Neural cell (in vitro differentiated cells): ENCODE measurements at regions not wholly inside any gene's neighbourhood (a gene's known extent, or its start where the extent isn't known, plus 50 kb on each side); places are given as distances from the start of the nearest gene placed in this dataset.

ENCODE experiments used
- H2AFZ ChIP-seq: fragments of 200-600, 300-800 bp; sonication (generic), shearing (Covaris generic); 2 replicates; pipeline ENCODE4 v1.6.0; 2014; ENCODE audit warnings: low read depth, mild to moderate bottlenecking, antibody characterized with exemption, low read length, moderate library complexity
- H3F3A ChIP-seq: fragments of 200-600 bp; shearing (Covaris generic); 2 replicates; pipeline ENCODE4 v1.6.1; 2016; ENCODE audit warnings: mild to moderate bottlenecking, moderate library complexity, mixed read lengths, antibody characterized with exemption, low read length; ENCODE audit not compliant: insufficient read depth, poor library complexity, severe bottlenecking
- H3K27ac ChIP-seq: fragments of 200-600, 300-800 bp; sonication (generic), shearing (Covaris generic); 2 replicates; pipeline ENCODE4 v1.5.1; 2014; ENCODE audit warnings: mild to moderate bottlenecking, low read length, moderate library complexity
- H3K27me3 ChIP-seq: fragments of 300-800, 200-600 bp; sonication (generic), shearing (Covaris generic); 2 replicates; pipeline ENCODE4 v1.6.0; 2014; ENCODE audit warnings: mild to moderate bottlenecking, low read depth, low read length, moderate library complexity; ENCODE audit not compliant: insufficient read depth
- H3K36me3 ChIP-seq: fragments of 300-800, 200-600 bp; sonication (generic), shearing (Covaris generic); 2 replicates; pipeline ENCODE4 v1.5.1; 2014; ENCODE audit warnings: mild to moderate bottlenecking, antibody characterized with exemption, low read length, moderate library complexity; ENCODE audit not compliant: insufficient read depth
- H3K4me2 ChIP-seq: fragments of 300-800, 200-600 bp; sonication (generic), shearing (Covaris generic); 2 replicates; pipeline ENCODE4 v1.6.0; 2014; ENCODE audit warnings: mild to moderate bottlenecking, low read length
- H3K4me3 ChIP-seq: fragments of 300-800, 200-600 bp; sonication (generic), shearing (Covaris generic); 2 replicates; pipeline ENCODE4 v1.5.1; 2014; ENCODE audit warnings: mild to moderate bottlenecking, low read length, moderate library complexity
- H3K79me2 ChIP-seq: fragments of 200-600 bp; shearing (Covaris generic); replicated peaks from 2 replicates; pipeline ENCODE4 v1.6.0; 2014; ENCODE audit warnings: mild to moderate bottlenecking, low read length, moderate library complexity; ENCODE audit not compliant: insufficient read depth
- H3K9ac ChIP-seq: fragments of 300-800, 200-600 bp; sonication (generic), shearing (Covaris generic); 2 replicates; pipeline ENCODE4 v1.6.1; 2016; ENCODE audit warnings: mild to moderate bottlenecking, low read length, mixed read lengths
- H3K9me2 ChIP-seq: fragments of 200-600 bp; shearing (Covaris generic); 2 replicates; pipeline ENCODE4 v1.6.1; 2016; ENCODE audit warnings: mild to moderate bottlenecking, low read length, mixed read lengths; ENCODE audit not compliant: insufficient read depth
- H3K9me3 ChIP-seq: fragments of 200-600, 300-800 bp; sonication (generic), shearing (Covaris generic); 2 replicates; pipeline ENCODE4 v1.6.1; 2016; ENCODE audit warnings: mild to moderate bottlenecking, mixed run types, low read length, moderate library complexity, mixed read lengths
- H4K20me1 ChIP-seq: fragments of 200-600 bp; shearing (Covaris generic); 2 replicates; pipeline ENCODE4 v1.6.1; 2016; ENCODE audit warnings: mild to moderate bottlenecking, mixed run types; ENCODE audit not compliant: insufficient read depth
- EP300 ChIP-seq: fragments of 450-650 bp; conservative IDR thresholded peaks from 2 replicates; pipeline ENCODE4 v1.6.1; 2014; ENCODE audit warnings: antibody characterized with exemption, mild to moderate bottlenecking, moderate library complexity; ENCODE audit not compliant: poor library complexity, severe bottlenecking
- EZH2 ChIP-seq: fragments of 200-600, 300-800 bp; shearing (Covaris generic), sonication (generic); IDR thresholded peaks from 2 replicates; pipeline ENCODE4 v1.6.1; 2014; ENCODE audit warnings: antibody characterized with exemption, low read length, borderline replicate concordance, mild to moderate bottlenecking; ENCODE audit not compliant: insufficient read depth, poor library complexity, severe bottlenecking
- MXI1 ChIP-seq: fragments of 450-650 bp; conservative IDR thresholded peaks from 2 replicates; pipeline ENCODE4 v1.6.1; 2014; ENCODE audit warnings: antibody characterized with exemption, mild to moderate bottlenecking; ENCODE audit not compliant: poor library complexity, severe bottlenecking
- POLR2AphosphoS5 ChIP-seq: IDR thresholded peaks from 2 replicates; pipeline ENCODE4 v1.6.1; 2012
- RAD21 ChIP-seq: fragments of 450-650 bp; conservative IDR thresholded peaks from 2 replicates; pipeline ENCODE4 v1.6.1; 2014; ENCODE audit warnings: antibody characterized with exemption, mild to moderate bottlenecking, moderate library complexity
- SMC3 ChIP-seq: fragments of 450-650 bp; conservative IDR thresholded peaks from 2 replicates; pipeline ENCODE4 v1.6.1; 2014; ENCODE audit warnings: antibody characterized with exemption, mild to moderate bottlenecking, moderate library complexity; ENCODE audit not compliant: poor library complexity
- TAF1 ChIP-seq: IDR thresholded peaks from 2 replicates; pipeline ENCODE4 v1.6.1; 2012; ENCODE audit warnings: low read depth
- TF ChIP-seq, protein P1 (sequence below): fragments of 450-650 bp; IDR thresholded peaks from 2 replicates; pipeline ENCODE4 v1.5.1; 2014; ENCODE audit warnings: antibody characterized with exemption, mild to moderate bottlenecking, moderate library complexity; ENCODE audit not compliant: poor library complexity, severe bottlenecking
- TF ChIP-seq, protein P2 (sequence below): IDR thresholded peaks from 2 replicates; pipeline ENCODE4 v1.6.1; 2012; ENCODE audit warnings: borderline replicate concordance

DNA sequence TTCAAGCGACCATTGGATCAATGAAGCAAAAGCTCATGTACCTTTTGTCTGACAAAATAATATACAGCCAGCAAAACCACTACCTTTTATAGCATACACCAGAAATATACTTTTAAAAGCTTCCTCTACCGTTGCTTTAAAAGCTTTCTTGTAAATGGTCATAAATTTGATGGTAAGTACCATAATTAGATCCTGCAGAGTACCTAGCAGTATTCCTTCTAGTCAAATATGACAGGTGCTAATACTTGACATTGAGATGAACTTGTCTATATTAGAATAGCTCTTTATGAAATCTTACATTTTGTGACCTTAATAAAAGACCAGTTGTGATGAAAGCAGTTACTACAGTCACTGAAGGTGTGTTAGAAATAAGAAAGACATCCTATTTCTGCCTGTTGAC, 340.5 kb upstream of the ANO3 start:
- no peaks in the 10 kb centered on the region for H3F3A ChIP-seq

DNA sequence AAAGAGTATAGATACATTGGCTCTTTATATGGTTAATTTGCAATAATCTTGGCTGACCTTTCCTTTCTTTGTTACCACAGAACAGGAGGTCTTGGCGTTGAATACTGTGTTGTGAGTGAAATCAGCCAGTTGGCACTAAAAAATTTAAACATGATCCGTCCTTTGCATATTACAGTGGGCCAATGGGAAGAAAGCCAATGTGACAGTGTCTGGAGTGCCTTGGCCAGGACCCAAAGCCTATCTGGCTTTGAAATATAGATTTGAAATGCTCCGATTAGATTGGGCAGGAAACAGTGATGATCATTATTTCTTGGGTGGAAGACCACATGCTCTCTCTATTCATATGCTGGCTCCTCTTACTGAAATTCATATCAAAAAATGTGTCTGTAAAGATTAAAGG, 339.6 kb upstream of the ANO3 start:
- no peak overlapping the region for H3K9ac ChIP-seq
- no peaks in the 10 kb centered on the region for H3F3A ChIP-seq
- H3K4me2 ChIP-seq, result no peak overlapping the region
- no peak overlapping the region for H2AFZ ChIP-seq
- TF ChIP-seq RAD21 (no peak), TAF1 (no peak), EP300 (no peak), EZH2 (no peak), SMC3 (no peak), MXI1 (no peak), POLR2AphosphoS5 (no peak)
- TF ChIP-seq, protein P1, sequence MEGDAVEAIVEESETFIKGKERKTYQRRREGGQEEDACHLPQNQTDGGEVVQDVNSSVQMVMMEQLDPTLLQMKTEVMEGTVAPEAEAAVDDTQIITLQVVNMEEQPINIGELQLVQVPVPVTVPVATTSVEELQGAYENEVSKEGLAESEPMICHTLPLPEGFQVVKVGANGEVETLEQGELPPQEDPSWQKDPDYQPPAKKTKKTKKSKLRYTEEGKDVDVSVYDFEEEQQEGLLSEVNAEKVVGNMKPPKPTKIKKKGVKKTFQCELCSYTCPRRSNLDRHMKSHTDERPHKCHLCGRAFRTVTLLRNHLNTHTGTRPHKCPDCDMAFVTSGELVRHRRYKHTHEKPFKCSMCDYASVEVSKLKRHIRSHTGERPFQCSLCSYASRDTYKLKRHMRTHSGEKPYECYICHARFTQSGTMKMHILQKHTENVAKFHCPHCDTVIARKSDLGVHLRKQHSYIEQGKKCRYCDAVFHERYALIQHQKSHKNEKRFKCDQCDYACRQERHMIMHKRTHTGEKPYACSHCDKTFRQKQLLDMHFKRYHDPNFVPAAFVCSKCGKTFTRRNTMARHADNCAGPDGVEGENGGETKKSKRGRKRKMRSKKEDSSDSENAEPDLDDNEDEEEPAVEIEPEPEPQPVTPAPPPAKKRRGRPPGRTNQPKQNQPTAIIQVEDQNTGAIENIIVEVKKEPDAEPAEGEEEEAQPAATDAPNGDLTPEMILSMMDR, result no peak
- TF ChIP-seq, protein P2, sequence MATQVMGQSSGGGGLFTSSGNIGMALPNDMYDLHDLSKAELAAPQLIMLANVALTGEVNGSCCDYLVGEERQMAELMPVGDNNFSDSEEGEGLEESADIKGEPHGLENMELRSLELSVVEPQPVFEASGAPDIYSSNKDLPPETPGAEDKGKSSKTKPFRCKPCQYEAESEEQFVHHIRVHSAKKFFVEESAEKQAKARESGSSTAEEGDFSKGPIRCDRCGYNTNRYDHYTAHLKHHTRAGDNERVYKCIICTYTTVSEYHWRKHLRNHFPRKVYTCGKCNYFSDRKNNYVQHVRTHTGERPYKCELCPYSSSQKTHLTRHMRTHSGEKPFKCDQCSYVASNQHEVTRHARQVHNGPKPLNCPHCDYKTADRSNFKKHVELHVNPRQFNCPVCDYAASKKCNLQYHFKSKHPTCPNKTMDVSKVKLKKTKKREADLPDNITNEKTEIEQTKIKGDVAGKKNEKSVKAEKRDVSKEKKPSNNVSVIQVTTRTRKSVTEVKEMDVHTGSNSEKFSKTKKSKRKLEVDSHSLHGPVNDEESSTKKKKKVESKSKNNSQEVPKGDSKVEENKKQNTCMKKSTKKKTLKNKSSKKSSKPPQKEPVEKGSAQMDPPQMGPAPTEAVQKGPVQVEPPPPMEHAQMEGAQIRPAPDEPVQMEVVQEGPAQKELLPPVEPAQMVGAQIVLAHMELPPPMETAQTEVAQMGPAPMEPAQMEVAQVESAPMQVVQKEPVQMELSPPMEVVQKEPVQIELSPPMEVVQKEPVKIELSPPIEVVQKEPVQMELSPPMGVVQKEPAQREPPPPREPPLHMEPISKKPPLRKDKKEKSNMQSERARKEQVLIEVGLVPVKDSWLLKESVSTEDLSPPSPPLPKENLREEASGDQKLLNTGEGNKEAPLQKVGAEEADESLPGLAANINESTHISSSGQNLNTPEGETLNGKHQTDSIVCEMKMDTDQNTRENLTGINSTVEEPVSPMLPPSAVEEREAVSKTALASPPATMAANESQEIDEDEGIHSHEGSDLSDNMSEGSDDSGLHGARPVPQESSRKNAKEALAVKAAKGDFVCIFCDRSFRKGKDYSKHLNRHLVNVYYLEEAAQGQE, result no peak
- no peaks in the 10 kb centered on the region for H3K79me2 ChIP-seq
- H3K36me3 ChIP-seq, result no peaks in the 10 kb centered on the region
- no peaks in the 10 kb centered on the region for H4K20me1 ChIP-seq
- no peaks in the 10 kb centered on the region for H3K9me3 ChIP-seq
- no peak overlapping the region for H3K4me3 ChIP-seq
- no peaks in the 10 kb centered on the region for H3K27me3 ChIP-seq
- peak overlapping the region; percentile 60 for H3K27ac ChIP-seq
- H3K9me2 ChIP-seq, result no peaks in the 10 kb centered on the region

More for the DNA sequence above, 340.5 kb upstream of the ANO3 start:
- no peak overlapping the region for H3K4me3 ChIP-seq
- H3K27ac ChIP-seq, result peak overlapping the region; percentile 60
- H2AFZ ChIP-seq, result no peak overlapping the region
- no peak overlapping the region for H3K9ac ChIP-seq
- TF ChIP-seq, protein P1, result no peak
- TF ChIP-seq EP300 (peak; percentile 87), POLR2AphosphoS5 (peak; percentile 60)
- TF ChIP-seq, protein P2, result peak; percentile 19
- H3K9me2 ChIP-seq, result no peaks in the 10 kb centered on the region
- H3K36me3 ChIP-seq, result no peaks in the 10 kb centered on the region
- H3K27me3 ChIP-seq, result no peaks in the 10 kb centered on the region
- no peaks in the 10 kb centered on the region for H3K9me3 ChIP-seq
- no peaks in the 10 kb centered on the region for H4K20me1 ChIP-seq
- no peaks in the 10 kb centered on the region for H3K79me2 ChIP-seq
- no peak overlapping the region for H3K4me2 ChIP-seq
